Jurkat, Clone E6-1 (cell line): ENCODE measurements at regions not wholly inside any gene's neighbourhood (a gene's known extent, or its start where the extent isn't known, plus 50 kb on each side); places are given as distances from the start of the nearest gene placed in this dataset.

Source experiments
- DNase-seq: peaks from one replicate; pipeline ENCODE4 v3.0.0-alpha.2; 2011; ENCODE audit warnings: low read depth, low spot score
- H3K4me3 ChIP-seq: 2 replicates; pipeline ENCODE4 v1.5.1; 2011; ENCODE audit warnings: mild to moderate bottlenecking, low read length, control low read depth, moderate library complexity

- no peak for DNase-seq
- no peak overlapping the region for H3K4me3 ChIP-seq
Measured at GRCh38 chr5:74167206-74167929, 473.2 kb downstream of the ENC1 start.

- DNase-seq = no peak
- no peak overlapping the region for H3K4me3 ChIP-seq
Measured at GRCh38 chr5:74166064-74166463, 474.5 kb downstream of the ENC1 start.

GRCh38 chr5:74164725-74165235, 475.7 kb downstream of the ENC1 start:
- no peak for DNase-seq
- no peak overlapping the region for H3K4me3 ChIP-seq

GRCh38 chr5:74162524-74162923, 478.0 kb downstream of the ENC1 start:
- no peak overlapping the region for H3K4me3 ChIP-seq
- no peak for DNase-seq

GRCh38 chr5:74161170-74161569, 479.4 kb downstream of the ENC1 start:
- DNase-seq = no peak
- H3K4me3 ChIP-seq = no peak overlapping the region

- DNase-seq = no peak
- no peak overlapping the region for H3K4me3 ChIP-seq
Measured at GRCh38 chr5:74156728-74157383, 483.7 kb downstream of the ENC1 start.

- DNase-seq = no peak
- H3K4me3 ChIP-seq = no peak overlapping the region
Measured at GRCh38 chr5:74155501-74155900, 485.0 kb downstream of the ENC1 start.

- H3K4me3 ChIP-seq = no peak overlapping the region
- DNase-seq = no peak
Measured at GRCh38 chr5:74154526-74154925, 486.0 kb downstream of the ENC1 start.

- DNase-seq = no peak
- no peak overlapping the region for H3K4me3 ChIP-seq
Measured at GRCh38 chr5:74153255-74153790, 487.2 kb downstream of the ENC1 start.

GRCh38 chr5:74152625-74153254, 487.8 kb downstream of the ENC1 start:
- H3K4me3 ChIP-seq = no peak overlapping the region
- no peak for DNase-seq

GRCh38 chr5:74152136-74152535, 488.4 kb downstream of the ENC1 start:
- no peak for DNase-seq
- H3K4me3 ChIP-seq = no peak overlapping the region

- no peak overlapping the region for H3K4me3 ChIP-seq
- DNase-seq = no peak
Measured at GRCh38 chr5:74149395-74149794, 491.1 kb downstream of the ENC1 start.

- no peak for DNase-seq
- H3K4me3 ChIP-seq = no peak overlapping the region
Measured at GRCh38 chr5:74148321-74148720, 492.2 kb downstream of the ENC1 start.

GRCh38 chr5:74146796-74147195, 493.7 kb downstream of the ENC1 start:
- no peak overlapping the region for H3K4me3 ChIP-seq
- DNase-seq = no peak

GRCh38 chr5:74145951-74146350, 494.6 kb downstream of the ENC1 start:
- DNase-seq = no peak
- no peak overlapping the region for H3K4me3 ChIP-seq

- no peak overlapping the region for H3K4me3 ChIP-seq
- DNase-seq = no peak
Measured at GRCh38 chr5:74143721-74144330, 496.7 kb downstream of the ENC1 start.

GRCh38 chr5:74143151-74143550, 497.4 kb downstream of the ENC1 start:
- no peak overlapping the region for H3K4me3 ChIP-seq
- DNase-seq = no peak

GRCh38 chr5:74141053-74141452, 499.5 kb downstream of the ENC1 start:
- no peak for DNase-seq
- no peak overlapping the region for H3K4me3 ChIP-seq

GRCh38 chr5:74140409-74140808, 500.1 kb downstream of the ENC1 start:
- H3K4me3 ChIP-seq = no peak overlapping the region
- DNase-seq = no peak

GRCh38 chr5:74139589-74139988, 500.9 kb downstream of the ENC1 start:
- DNase-seq = no peak

More at GRCh38 chr5:74139589-74139988, 500.9 kb downstream of the ENC1 start:
- H3K4me3 ChIP-seq = no peak overlapping the region
